HG03521 (cell line): ENCODE measurements at regions not wholly inside any gene's neighbourhood (a gene's known extent, or its start where the extent isn't known, plus 50 kb on each side); places are given as distances from the start of the nearest gene placed in this dataset.

ENCODE experiments used
- ATAC-seq: cut with Tn5 transposase; IDR thresholded peaks from one replicate; pipeline ENCODE4 v1.9.1; 2021; ENCODE audit warnings: mild to moderate bottlenecking, moderate library complexity; ENCODE audit not compliant: unreplicated experiment

- no peak for ATAC-seq
Observed at GRCh38 chr17:69605571-69605970, 191.1 kb downstream of the MAP2K6 start.

GRCh38 chr17:69606142-69606800, 191.8 kb downstream of the MAP2K6 start:
- ATAC-seq, result no peak

GRCh38 chr17:69607162-69607834, 192.8 kb downstream of the MAP2K6 start:
- peak; percentile 83 for ATAC-seq

- ATAC-seq, result no peak
Observed at GRCh38 chr17:69608141-69608540, 193.6 kb downstream of the MAP2K6 start.

GRCh38 chr17:69608808-69609472, 194.4 kb downstream of the MAP2K6 start:
- ATAC-seq, result no peak

- no peak for ATAC-seq
Observed at GRCh38 chr17:69609473-69610305, 195.2 kb downstream of the MAP2K6 start.

GRCh38 chr17:69620363-69620762, 205.9 kb downstream of the MAP2K6 start:
- ATAC-seq, result no peak

- ATAC-seq, result no peak
Observed at GRCh38 chr17:69625474-69625873, 211.0 kb downstream of the MAP2K6 start.

- ATAC-seq, result no peak
Observed at GRCh38 chr17:69630056-69630635, 215.6 kb downstream of the MAP2K6 start.

- ATAC-seq, result no peak
Observed at GRCh38 chr17:69634844-69635243, 220.3 kb downstream of the MAP2K6 start.

GRCh38 chr17:69637446-69638156, 223.1 kb downstream of the MAP2K6 start:
- no peak for ATAC-seq

GRCh38 chr17:69639096-69639495, 224.6 kb downstream of the MAP2K6 start:
- no peak for ATAC-seq

- no peak for ATAC-seq
Observed at GRCh38 chr17:69640073-69640472, 225.6 kb downstream of the MAP2K6 start.

GRCh38 chr17:69643686-69644085, 229.2 kb downstream of the MAP2K6 start:
- ATAC-seq, result no peak

- no peak for ATAC-seq
Observed at GRCh38 chr17:69646729-69647128, 232.2 kb downstream of the MAP2K6 start.

- no peak for ATAC-seq
Observed at GRCh38 chr17:69650881-69651280, 236.4 kb downstream of the MAP2K6 start.

- no peak for ATAC-seq
Observed at GRCh38 chr17:69651921-69652320, 237.4 kb downstream of the MAP2K6 start.

- no peak for ATAC-seq
Observed at GRCh38 chr17:69654981-69655855, 240.7 kb downstream of the MAP2K6 start.

GRCh38 chr17:69655902-69656301, 241.4 kb downstream of the MAP2K6 start:
- ATAC-seq, result no peak
